Stimulated activated CD8-positive, alpha-beta memory T cell treated with anti-CD3 and anti-CD28 coated beads, Interleukin-4, amount 100 ng/mL, for 24 hours (primary cell): ENCODE measurements at regions not wholly inside any gene's neighbourhood (a gene's known extent, or its start where the extent isn't known, plus 50 kb on each side); places are given as distances from the start of the nearest gene placed in this dataset.
"Not testable (repeated sequence)": the region's sequence is repeated elsewhere in the genome, so short reads cannot be mapped to it uniquely, and the experiment has no call there.

Experiments
- DNase-seq: peaks from one replicate; pipeline ENCODE4 v3.0.0-alpha.2; 2020; ENCODE audit warnings: low read depth

- no peak for DNase-seq
These were observed 1209.9 kb downstream of the NSUN3 start for GRCh38 chr3:95272781-95273180.

GRCh38 chr3:95277613-95278012, 1214.8 kb downstream of the NSUN3 start:
- DNase-seq, result no peak

GRCh38 chr3:95280711-95281352, 1218.0 kb downstream of the NSUN3 start:
- DNase-seq, result no peak

GRCh38 chr3:95289295-95289694, 1226.4 kb downstream of the NSUN3 start:
- no peak for DNase-seq

- DNase-seq, result no peak
These were observed 1234.7 kb downstream of the NSUN3 start for GRCh38 chr3:95297581-95297980.

- DNase-seq, result no peak
These were observed 1239.2 kb downstream of the NSUN3 start for GRCh38 chr3:95302044-95302443.

- DNase-seq, result no peak
These were observed 1247.7 kb downstream of the NSUN3 start for GRCh38 chr3:95310560-95310959.

- no peak for DNase-seq
These were observed 1248.4 kb downstream of the NSUN3 start for GRCh38 chr3:95311272-95311671.

- no peak for DNase-seq
These were observed 1249.8 kb downstream of the NSUN3 start for GRCh38 chr3:95312650-95313049.

- DNase-seq, result no peak
These were observed 1257.1 kb downstream of the NSUN3 start for GRCh38 chr3:95319921-95320494.

GRCh38 chr3:95327478-95327877, 1264.6 kb downstream of the NSUN3 start:
- no peak for DNase-seq

- DNase-seq, result no peak
These were observed 1271.0 kb downstream of the NSUN3 start for GRCh38 chr3:95333826-95334225.

- DNase-seq, result no peak
These were observed 1271.6 kb downstream of the NSUN3 start for GRCh38 chr3:95334461-95334860.

- DNase-seq, result no peak
These were observed 1272.7 kb downstream of the NSUN3 start for GRCh38 chr3:95335517-95335916.

- DNase-seq, result no peak
These were observed 1275.6 kb downstream of the NSUN3 start for GRCh38 chr3:95338446-95338845.

- DNase-seq, result no peak
These were observed 1278.5 kb downstream of the NSUN3 start for GRCh38 chr3:95341314-95341713.

GRCh38 chr3:95343228-95343627, 1280.4 kb downstream of the NSUN3 start:
- no peak for DNase-seq

- DNase-seq, result no peak
These were observed 1280.9 kb downstream of the NSUN3 start for GRCh38 chr3:95343767-95344166.

GRCh38 chr3:95347936-95348335, 1285.1 kb downstream of the NSUN3 start:
- DNase-seq, result not testable (repeated sequence)

GRCh38 chr3:95348879-95349278, 1286.0 kb downstream of the NSUN3 start:
- no peak for DNase-seq

GRCh38 chr3:95350049-95350448, 1287.2 kb downstream of the NSUN3 start:
- no peak for DNase-seq

- no peak for DNase-seq
These were observed 1288.3 kb downstream of the NSUN3 start for GRCh38 chr3:95351158-95351557.

GRCh38 chr3:95352471-95352870, 1289.6 kb downstream of the NSUN3 start:
- DNase-seq, result no peak

- no peak for DNase-seq
These were observed 1291.6 kb downstream of the NSUN3 start for GRCh38 chr3:95354489-95354888.
